ENCODE measurements at regions not wholly inside any gene's neighbourhood (a gene's known extent, or its start where the extent isn't known, plus 50 kb on each side); places are given as distances from the start of the nearest gene placed in this dataset.

- H3K56ac ChIP-seq (ENCODE audit: insufficient read length, low read depth, low read length): no peak overlapping the region
- H3K9me3 Mint-ChIP-seq: no peaks in the 10 kb centered on the region
- peaks cover 22% of the 10 kb centered on the region for H3K27me3 Mint-ChIP-seq (ENCODE audit: low read depth)
- no peak for TF ChIP-seq CTCF (conservative IDR thresholded peaks at IDR 0.05)
- no peak overlapping the region for H2BK120ac ChIP-seq (ENCODE audit: low read depth, low read length, poor library complexity, severe bottlenecking)
- H3K23ac ChIP-seq (ENCODE audit: insufficient read length, low read depth, low read length): no peak overlapping the region
- H3K27me3 ChIP-seq (ENCODE audit: insufficient read depth, low read length): no peaks in the 10 kb centered on the region; the same call in 1 of the 2 replicates
- H2BK15ac ChIP-seq (ENCODE audit: low read depth, low read length): no peak overlapping the region
- H2BK12ac ChIP-seq (ENCODE audit: insufficient read length, low read depth, low read length): no peak overlapping the region
- no peak overlapping the region for H2BK20ac ChIP-seq (ENCODE audit: low read depth, low read length, poor library complexity, severe bottlenecking)
- H3K18ac ChIP-seq (ENCODE audit: insufficient read length, low read depth, low read length): no peak overlapping the region
- no peak overlapping the region for H4K8ac ChIP-seq (replicated peaks; ENCODE audit: insufficient read length, low read depth, low read length)
- H4K5ac ChIP-seq (ENCODE audit: insufficient read length, low read depth, low read length): no peak overlapping the region
- H3K4me1 Mint-ChIP-seq: peaks cover 4% of the 10 kb centered on the region in 2 experiments
- no peaks in the 10 kb centered on the region for H3K23me2 ChIP-seq (ENCODE audit: insufficient read length, low read depth, low read length, poor library complexity, severe bottlenecking)
- H3T11ph ChIP-seq (ENCODE audit: low read length): no peak overlapping the region
- H3K79me2 ChIP-seq (ENCODE audit: insufficient read depth, low read length): no peaks in the 10 kb centered on the region
- no peak overlapping the region for H3K4me2 ChIP-seq (ENCODE audit: insufficient read depth, insufficient read length, low read length)
- no peak overlapping the region for H3K27ac ChIP-seq (ENCODE audit: insufficient read length, low read depth, low read length)
- H3K27ac Mint-ChIP-seq: no peak overlapping the region
- H2AK5ac ChIP-seq (ENCODE audit: insufficient read length, low read length): no peak overlapping the region
- no peak overlapping the region for H2AFZ ChIP-seq (ENCODE audit: low read length)
- no peaks in the 10 kb centered on the region for H3K9me3 ChIP-seq (ENCODE audit: control insufficient read depth, low read depth, low read length)
- no peak overlapping the region for H4K91ac ChIP-seq (ENCODE audit: insufficient read length, low read depth, low read length)
- H3K9ac ChIP-seq (ENCODE audit: extremely low read depth, insufficient read length, low read length): no peak overlapping the region
- no peaks in the 10 kb centered on the region for H4K20me1 ChIP-seq (ENCODE audit: control insufficient read depth, insufficient read depth, insufficient read length)
- no peaks in the 10 kb centered on the region for H3K79me1 ChIP-seq (ENCODE audit: insufficient read depth, low read depth, low read length, poor library complexity, severe bottlenecking)
- H3K14ac ChIP-seq (ENCODE audit: insufficient read depth, low read length): no peak overlapping the region
- DNase-seq: no peak
- H3K36me3 Mint-ChIP-seq (ENCODE audit: insufficient read depth in 1 of 3, low read depth in 3 of 3): no peaks in the 10 kb centered on the region; a peak in 1 of 7 replicates
- H3K4ac ChIP-seq (ENCODE audit: low read depth, low read length): no peak overlapping the region
- no peaks in the 10 kb centered on the region for H3K4me1 ChIP-seq (ENCODE audit: insufficient read depth, low read length)
- WGBS (ENCODE audit: extremely low coverage, insufficient read length, low lambda C conversion rate): no CpG with 5 or more reads among the region's 3 CpGs
- H3K4me3 Mint-ChIP-seq: no peak overlapping the region
- H2BK5ac ChIP-seq (ENCODE audit: insufficient read length, low read length): no peak overlapping the region
Measured at GRCh38 chr5:118121258-118121657, 867.1 kb downstream of the DTWD2 start.
